ENCODE measurements at regions not wholly inside any gene's neighbourhood (a gene's known extent, or its start where the extent isn't known, plus 50 kb on each side); places are given as distances from the start of the nearest gene placed in this dataset.

DNA sequence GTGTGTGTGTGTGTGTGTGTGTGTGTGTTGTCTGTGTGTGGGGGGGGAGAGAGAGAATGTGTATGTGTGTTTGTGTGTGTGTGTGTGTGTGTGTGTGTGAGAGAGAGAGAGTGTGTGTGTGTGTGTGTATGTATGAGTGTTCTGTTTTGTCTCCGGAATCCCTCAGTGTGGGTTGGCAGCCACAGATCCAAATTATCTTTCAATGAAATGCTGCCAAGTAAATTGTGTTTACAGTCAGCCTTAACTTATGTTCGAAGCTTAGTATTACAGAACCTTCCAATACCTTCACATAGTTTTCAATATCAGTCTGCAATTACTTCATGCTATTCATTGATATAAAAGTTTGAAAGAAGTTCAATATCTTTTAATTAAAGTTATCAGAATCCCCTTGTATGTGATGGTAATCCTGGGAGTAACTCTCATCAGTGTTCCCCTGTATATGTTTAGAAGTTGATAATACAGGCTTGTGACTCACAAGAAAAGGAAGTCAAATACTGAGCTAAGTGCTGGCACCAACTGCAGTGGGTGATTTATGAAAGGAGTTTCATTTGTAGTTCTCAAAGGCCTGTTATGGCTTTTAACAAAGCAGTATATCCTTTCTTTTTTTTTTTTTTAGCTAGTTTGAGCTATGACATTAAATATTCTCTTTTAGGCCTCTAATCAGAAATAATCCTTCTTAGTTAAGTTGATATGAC lies 51.6 kb upstream of the HTR2C start:
- TF ChIP-seq GABPA (IDR thresholded peaks at IDR 0.05; ENCODE audit: borderline replicate concordance, insufficient read depth, low read length) = no peak
- TF ChIP-seq TAF1 (IDR thresholded peaks at IDR 0.05; ENCODE audit: low read depth, low read length) = no peak
- TF ChIP-seq, protein P1, sequence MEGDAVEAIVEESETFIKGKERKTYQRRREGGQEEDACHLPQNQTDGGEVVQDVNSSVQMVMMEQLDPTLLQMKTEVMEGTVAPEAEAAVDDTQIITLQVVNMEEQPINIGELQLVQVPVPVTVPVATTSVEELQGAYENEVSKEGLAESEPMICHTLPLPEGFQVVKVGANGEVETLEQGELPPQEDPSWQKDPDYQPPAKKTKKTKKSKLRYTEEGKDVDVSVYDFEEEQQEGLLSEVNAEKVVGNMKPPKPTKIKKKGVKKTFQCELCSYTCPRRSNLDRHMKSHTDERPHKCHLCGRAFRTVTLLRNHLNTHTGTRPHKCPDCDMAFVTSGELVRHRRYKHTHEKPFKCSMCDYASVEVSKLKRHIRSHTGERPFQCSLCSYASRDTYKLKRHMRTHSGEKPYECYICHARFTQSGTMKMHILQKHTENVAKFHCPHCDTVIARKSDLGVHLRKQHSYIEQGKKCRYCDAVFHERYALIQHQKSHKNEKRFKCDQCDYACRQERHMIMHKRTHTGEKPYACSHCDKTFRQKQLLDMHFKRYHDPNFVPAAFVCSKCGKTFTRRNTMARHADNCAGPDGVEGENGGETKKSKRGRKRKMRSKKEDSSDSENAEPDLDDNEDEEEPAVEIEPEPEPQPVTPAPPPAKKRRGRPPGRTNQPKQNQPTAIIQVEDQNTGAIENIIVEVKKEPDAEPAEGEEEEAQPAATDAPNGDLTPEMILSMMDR (IDR thresholded peaks at IDR 0.05; ENCODE audit: control extremely low read depth in 1 of 3, insufficient read depth in 1 of 3, low read depth in 1 of 3, low read length in 3 of 3) = no peak
- TF ChIP-seq TEAD4 (IDR thresholded peaks at IDR 0.05; ENCODE audit: low read depth, low read length) = no peak
- no peak for TF ChIP-seq EZH2 (IDR thresholded peaks at IDR 0.05; ENCODE audit: low read depth, low read length, severe bottlenecking)
- no peak for TF ChIP-seq POLR2A (IDR thresholded peaks at IDR 0.05; ENCODE audit: control extremely low read depth in 1 of 2, low read depth in 2 of 2, low read length in 2 of 2)
- no peak for TF ChIP-seq SP1 (IDR thresholded peaks at IDR 0.05; ENCODE audit: low read depth, low read length)
- TF ChIP-seq EP300 (IDR thresholded peaks at IDR 0.05; ENCODE audit: borderline replicate concordance in 1 of 2, low read depth in 2 of 2, low read length in 2 of 2) = no peak
- TF ChIP-seq SUZ12 (IDR thresholded peaks at IDR 0.05; ENCODE audit: low read length) = no peak
- TF ChIP-seq YY1 (IDR thresholded peaks at IDR 0.05; ENCODE audit: low read depth, low read length) = no peak
- TF ChIP-seq BCL11A (IDR thresholded peaks at IDR 0.05; ENCODE audit: low read depth in 2 of 2, low read length in 2 of 2) = no peak
- TF ChIP-seq, protein P2, sequence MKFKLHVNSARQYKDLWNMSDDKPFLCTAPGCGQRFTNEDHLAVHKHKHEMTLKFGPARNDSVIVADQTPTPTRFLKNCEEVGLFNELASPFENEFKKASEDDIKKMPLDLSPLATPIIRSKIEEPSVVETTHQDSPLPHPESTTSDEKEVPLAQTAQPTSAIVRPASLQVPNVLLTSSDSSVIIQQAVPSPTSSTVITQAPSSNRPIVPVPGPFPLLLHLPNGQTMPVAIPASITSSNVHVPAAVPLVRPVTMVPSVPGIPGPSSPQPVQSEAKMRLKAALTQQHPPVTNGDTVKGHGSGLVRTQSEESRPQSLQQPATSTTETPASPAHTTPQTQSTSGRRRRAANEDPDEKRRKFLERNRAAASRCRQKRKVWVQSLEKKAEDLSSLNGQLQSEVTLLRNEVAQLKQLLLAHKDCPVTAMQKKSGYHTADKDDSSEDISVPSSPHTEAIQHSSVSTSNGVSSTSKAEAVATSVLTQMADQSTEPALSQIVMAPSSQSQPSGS (IDR thresholded peaks at IDR 0.05; ENCODE audit: low read length) = no peak
- no peak for TF ChIP-seq RXRA (IDR thresholded peaks at IDR 0.05; ENCODE audit: insufficient read depth, low read depth, low read length)

All from H1 (cell line).